ENCODE measurements at regions not wholly inside any gene's neighbourhood (a gene's known extent, or its start where the extent isn't known, plus 50 kb on each side); places are given as distances from the start of the nearest gene placed in this dataset.

DNA sequence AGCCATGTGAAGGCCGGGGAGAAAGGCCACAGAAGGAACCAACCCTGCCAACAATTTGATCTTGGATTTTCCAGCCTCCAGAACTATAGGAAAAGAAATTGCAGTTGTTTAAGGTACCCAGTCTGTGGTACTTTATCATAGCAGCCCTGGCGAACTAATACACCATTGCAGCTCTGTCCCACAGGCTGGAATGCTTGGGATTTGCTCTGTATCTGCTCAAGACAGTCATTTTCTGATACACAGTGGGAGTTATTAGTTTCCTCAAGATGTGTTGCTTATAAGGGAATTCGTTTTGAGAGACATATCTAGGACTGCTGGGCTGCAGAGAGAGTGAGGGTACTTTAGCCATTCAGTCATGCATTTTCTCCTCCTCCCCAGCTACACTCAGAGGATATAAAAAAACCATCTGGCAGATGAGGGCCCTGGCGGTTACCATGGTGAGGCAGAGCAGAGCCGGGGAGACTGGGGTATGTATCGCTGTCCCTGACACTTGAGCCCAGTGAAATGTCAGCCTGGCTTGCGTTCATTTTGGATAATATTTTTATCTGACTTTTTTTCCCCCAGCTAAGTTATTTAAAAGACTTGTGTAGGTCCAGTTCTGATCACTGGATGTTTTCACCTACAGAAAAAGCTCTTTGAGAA, 104.6 kb downstream of the DIRAS3 start:
- TF ChIP-seq ZNF557 (CRISPR knock-in tag; IDR thresholded peaks at IDR 0.05) (no peak), ZBTB8A (CRISPR knock-in tag; IDR thresholded peaks at IDR 0.05; ENCODE audit: borderline replicate concordance, low read depth) (no peak), PRMT3 (CRISPR knock-in tag; IDR thresholded peaks at IDR 0.05; ENCODE audit: borderline replicate concordance, low read depth) (no peak), MAX (IDR thresholded peaks at IDR 0.05) (no peak)
- TF ChIP-seq, protein P1, sequence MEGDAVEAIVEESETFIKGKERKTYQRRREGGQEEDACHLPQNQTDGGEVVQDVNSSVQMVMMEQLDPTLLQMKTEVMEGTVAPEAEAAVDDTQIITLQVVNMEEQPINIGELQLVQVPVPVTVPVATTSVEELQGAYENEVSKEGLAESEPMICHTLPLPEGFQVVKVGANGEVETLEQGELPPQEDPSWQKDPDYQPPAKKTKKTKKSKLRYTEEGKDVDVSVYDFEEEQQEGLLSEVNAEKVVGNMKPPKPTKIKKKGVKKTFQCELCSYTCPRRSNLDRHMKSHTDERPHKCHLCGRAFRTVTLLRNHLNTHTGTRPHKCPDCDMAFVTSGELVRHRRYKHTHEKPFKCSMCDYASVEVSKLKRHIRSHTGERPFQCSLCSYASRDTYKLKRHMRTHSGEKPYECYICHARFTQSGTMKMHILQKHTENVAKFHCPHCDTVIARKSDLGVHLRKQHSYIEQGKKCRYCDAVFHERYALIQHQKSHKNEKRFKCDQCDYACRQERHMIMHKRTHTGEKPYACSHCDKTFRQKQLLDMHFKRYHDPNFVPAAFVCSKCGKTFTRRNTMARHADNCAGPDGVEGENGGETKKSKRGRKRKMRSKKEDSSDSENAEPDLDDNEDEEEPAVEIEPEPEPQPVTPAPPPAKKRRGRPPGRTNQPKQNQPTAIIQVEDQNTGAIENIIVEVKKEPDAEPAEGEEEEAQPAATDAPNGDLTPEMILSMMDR (CRISPR knock-in tag; IDR thresholded peaks at IDR 0.05), result no peak
- TF ChIP-seq, protein P2, sequence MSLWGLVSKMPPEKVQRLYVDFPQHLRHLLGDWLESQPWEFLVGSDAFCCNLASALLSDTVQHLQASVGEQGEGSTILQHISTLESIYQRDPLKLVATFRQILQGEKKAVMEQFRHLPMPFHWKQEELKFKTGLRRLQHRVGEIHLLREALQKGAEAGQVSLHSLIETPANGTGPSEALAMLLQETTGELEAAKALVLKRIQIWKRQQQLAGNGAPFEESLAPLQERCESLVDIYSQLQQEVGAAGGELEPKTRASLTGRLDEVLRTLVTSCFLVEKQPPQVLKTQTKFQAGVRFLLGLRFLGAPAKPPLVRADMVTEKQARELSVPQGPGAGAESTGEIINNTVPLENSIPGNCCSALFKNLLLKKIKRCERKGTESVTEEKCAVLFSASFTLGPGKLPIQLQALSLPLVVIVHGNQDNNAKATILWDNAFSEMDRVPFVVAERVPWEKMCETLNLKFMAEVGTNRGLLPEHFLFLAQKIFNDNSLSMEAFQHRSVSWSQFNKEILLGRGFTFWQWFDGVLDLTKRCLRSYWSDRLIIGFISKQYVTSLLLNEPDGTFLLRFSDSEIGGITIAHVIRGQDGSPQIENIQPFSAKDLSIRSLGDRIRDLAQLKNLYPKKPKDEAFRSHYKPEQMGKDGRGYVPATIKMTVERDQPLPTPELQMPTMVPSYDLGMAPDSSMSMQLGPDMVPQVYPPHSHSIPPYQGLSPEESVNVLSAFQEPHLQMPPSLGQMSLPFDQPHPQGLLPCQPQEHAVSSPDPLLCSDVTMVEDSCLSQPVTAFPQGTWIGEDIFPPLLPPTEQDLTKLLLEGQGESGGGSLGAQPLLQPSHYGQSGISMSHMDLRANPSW (CRISPR knock-in tag; IDR thresholded peaks at IDR 0.05; ENCODE audit: borderline replicate concordance), result no peak
